H54 (cell line): ENCODE measurements at regions not wholly inside any gene's neighbourhood (a gene's known extent, or its start where the extent isn't known, plus 50 kb on each side); places are given as distances from the start of the nearest gene placed in this dataset.
A peak's percentile ranks its signal among the peaks of the same experiment; 100 is the strongest.

Experiments
- DNase-seq: peaks from one replicate; pipeline ENCODE4 v3.0.0; 2011; ENCODE audit warnings: low spot score, mixed read lengths; ENCODE audit not compliant: insufficient read length
- FAIRE-seq: peaks from 3 replicates; lab custom pipeline; 2011; peaks lifted over from hg19 to GRCh38; lab: Jason Lieb, UNC
- POLR2A ChIP-seq: IDR thresholded peaks from 2 replicates; pipeline ENCODE4 v1.6.1; 2011; ENCODE audit warnings: low read depth, mild to moderate bottlenecking, low read length

DNA sequence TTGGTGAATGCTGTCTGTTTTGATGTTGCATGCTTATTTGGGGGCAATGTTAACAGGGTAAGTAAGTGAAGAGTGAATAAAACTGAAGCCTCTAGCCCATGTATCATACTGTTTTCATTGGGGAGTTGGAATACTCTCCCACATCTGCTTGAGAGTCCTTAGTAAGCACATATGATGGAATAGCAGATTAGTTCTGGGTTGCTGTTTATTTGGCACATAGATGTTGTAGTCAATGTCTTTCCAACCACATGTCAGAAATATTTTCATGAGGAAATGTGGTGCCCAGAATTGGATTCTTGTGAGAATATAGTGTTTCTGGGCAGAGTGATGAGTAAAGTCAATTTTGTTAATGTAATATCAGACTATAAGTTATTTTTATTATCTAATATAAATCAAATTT, 611.7 kb upstream of the FTMT start:
- no peak for DNase-seq
- FAIRE-seq = no peak
- TF ChIP-seq POLR2A = no peak

- DNase-seq (no peak), FAIRE-seq (no peak)
- no peak for TF ChIP-seq POLR2A
Observed at GRCh38 chr5:121246971-121247370, 604.7 kb upstream of the FTMT start.

GRCh38 chr5:121251954-121252353, 599.7 kb upstream of the FTMT start:
- DNase-seq = peak; percentile 2
- FAIRE-seq = peak; percentile 81
- TF ChIP-seq POLR2A = no peak

GRCh38 chr5:121257621-121258020, 594.1 kb upstream of the FTMT start:
- FAIRE-seq (no peak), DNase-seq (no peak)
- TF ChIP-seq POLR2A = no peak

GRCh38 chr5:121263456-121263855, 588.2 kb upstream of the FTMT start:
- DNase-seq (no peak), FAIRE-seq (no peak)
- no peak for TF ChIP-seq POLR2A

- no peak for FAIRE-seq
Observed at GRCh38 chr5:121264605-121265004, 587.1 kb upstream of the FTMT start.

DNA sequence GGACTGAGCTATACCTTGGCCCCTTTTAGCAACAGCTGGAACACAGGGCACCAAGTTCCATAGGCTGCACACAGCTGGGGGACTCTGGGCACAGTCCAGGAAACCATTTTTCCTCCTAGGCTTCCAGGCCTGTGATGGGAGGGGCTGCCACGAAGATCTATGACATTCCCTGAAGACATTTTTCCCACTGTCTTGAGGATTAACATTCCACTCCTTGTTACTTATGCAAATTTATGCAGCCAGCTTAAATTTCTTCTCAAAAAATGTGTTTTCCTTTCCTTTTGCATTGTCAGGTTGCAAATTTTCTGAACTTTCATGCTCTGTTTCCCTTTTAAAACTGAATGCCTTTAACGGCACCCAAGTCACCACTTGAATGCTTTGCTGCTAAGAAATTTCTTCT, 580.1 kb upstream of the FTMT start:
- DNase-seq (no peak), FAIRE-seq (no peak)
- TF ChIP-seq POLR2A = no peak

More at GRCh38 chr5:121264605-121265004, 587.1 kb upstream of the FTMT start:
- DNase-seq = no peak
- no peak for TF ChIP-seq POLR2A

- FAIRE-seq = peak; percentile 100
- DNase-seq = peak; percentile 24
- TF ChIP-seq POLR2A = no peak
Observed at GRCh38 chr5:121273833-121274433, 577.7 kb upstream of the FTMT start.

DNA sequence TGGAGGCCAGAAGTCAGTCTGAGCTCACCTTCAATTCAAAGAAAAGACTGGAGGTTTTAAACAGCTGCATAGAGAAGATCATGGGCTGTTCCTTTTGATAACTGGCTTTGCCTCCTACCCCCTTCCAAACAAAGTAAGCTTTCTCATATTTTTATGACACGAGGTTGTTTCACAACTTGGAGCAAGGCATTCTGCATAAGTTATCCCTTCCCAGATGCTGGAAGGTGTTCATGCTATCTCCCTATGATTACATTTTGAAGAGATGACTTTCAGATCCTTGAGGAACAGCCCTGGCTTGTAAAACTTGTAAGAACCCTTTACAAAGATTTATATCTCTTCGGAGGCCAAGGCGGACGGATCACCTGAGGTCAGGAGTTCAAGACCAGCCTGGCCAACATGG, 571.9 kb upstream of the FTMT start:
- DNase-seq = no peak
- FAIRE-seq = no peak
- no peak for TF ChIP-seq POLR2A

DNA sequence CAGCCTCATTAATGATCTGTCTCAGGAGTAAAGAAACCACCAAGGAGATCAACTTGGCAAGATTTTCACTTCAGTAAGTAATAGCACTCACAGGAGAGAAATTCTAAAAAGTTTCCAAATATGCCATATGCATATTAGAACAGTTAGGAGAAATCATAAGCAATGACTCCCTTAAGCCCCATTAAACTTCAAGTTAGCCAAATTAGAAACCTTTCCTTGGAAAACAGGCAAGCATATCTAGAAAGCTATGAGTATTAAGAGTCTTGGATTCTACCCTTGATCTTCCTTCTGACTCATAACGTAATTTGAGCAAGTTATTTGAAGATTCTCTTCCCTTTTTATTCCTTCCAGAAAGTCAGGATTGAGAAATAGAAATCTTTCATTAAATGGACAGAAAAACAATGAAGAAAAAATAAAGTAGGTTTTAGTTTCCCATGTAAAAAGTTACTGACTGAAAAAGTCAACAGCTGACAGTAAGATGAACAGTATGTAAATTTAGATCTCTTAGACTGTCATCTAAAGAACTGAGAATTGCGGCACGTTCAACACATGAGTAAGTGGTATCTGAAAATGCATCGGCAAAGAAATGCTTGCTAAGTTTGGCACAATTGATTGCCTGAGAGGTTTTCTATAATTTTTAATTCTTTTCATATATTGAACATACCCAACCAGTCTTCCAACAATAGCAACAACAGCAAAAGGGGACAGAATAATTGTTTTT, 565.7 kb upstream of the FTMT start:
- FAIRE-seq = peak; percentile 66
- no peak for DNase-seq
- TF ChIP-seq POLR2A = no peak

DNA sequence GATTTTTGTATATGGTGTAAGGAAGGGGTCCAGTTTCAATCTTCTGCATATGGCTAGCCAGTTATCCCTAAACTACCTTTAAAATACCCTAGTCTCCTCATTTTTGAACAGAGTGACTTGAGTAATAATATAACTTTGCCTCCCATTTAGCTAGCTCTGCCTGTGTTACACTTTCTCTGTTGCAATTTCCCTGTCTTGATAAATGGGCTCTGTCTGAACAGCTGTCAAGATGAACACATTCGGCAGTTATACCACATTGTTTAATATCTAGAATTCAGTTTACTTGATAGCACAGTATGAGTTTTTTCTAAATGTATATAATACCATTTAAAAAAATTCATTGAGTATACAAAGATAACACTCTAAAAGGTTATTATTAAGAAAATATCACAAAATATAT, 562.9 kb upstream of the FTMT start:
- no peak for DNase-seq
- TF ChIP-seq POLR2A = no peak
- no peak for FAIRE-seq

- no peak for TF ChIP-seq POLR2A
- DNase-seq (no peak), FAIRE-seq (no peak)
Observed at GRCh38 chr5:121292664-121293063, 559.0 kb upstream of the FTMT start.

DNA sequence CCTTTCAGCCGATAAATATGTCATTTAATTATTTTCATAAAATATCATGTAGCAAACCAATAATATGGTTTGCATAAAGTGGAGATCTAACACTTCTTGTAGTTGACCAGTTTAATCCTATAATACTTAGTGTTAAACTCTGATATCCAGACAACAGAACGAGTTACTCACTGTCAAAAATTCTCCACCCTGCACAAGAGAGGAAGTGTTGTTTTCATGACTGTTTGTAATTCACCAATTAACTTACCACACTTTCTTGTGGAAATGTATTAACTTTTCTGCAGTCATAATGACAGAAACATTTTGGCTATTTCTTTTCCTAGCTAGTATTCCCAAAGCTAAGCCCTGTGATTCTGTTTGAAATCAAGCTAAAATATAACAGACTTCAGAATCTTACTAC, 555.3 kb upstream of the FTMT start:
- no peak for TF ChIP-seq POLR2A
- FAIRE-seq = no peak
- no peak for DNase-seq

DNA sequence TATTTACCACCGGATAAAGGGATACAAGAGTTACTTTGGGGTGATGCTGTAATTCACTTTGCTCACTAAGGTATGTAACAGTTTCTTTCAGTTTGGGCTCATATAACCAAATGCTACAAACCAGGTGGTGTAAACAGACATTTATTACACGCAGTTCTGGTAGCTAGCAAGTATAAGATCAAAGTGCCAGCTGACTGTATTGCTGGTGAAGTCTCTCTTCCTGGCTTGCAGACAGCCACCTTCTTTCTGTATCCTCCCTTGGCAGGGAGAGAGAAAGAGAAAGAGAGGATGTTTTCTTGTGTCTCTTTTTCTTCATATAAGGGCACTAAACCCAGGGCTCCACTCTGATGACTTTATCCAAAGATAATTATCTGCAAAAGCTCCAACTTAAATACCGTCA, 552.5 kb upstream of the FTMT start:
- TF ChIP-seq POLR2A = no peak
- FAIRE-seq (no peak), DNase-seq (no peak)

GRCh38 chr5:121304838-121305237, 546.8 kb upstream of the FTMT start:
- FAIRE-seq = no peak

More at GRCh38 chr5:121304838-121305237, 546.8 kb upstream of the FTMT start:
- DNase-seq = no peak
- TF ChIP-seq POLR2A = no peak
